ENCODE measurements at regions not wholly inside any gene's neighbourhood (a gene's known extent, or its start where the extent isn't known, plus 50 kb on each side); places are given as distances from the start of the nearest gene placed in this dataset.

DNA sequence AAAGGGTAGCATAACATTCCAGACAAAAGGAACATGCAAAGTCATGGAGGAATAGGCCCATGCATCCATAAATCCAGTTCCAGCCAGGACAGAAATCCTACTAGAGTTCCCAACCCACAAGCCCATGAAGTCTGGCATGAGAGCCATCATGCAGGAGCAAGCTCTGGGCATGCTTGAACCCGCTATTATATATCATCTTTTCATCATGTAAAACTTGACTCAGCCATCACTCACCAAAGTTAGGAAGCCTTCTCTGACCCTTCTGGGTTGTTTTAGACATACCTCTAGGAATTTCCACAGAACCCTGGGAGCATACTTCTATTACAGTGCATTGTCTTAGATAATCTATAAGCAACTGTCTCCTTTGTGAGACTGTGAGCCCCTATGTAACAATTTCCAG lies 293.0 kb upstream of the NPSR1 start:
- DNase-seq (ENCODE audit: low read depth), result no peak
- no peak overlapping the region for H3K4me3 ChIP-seq (ENCODE audit: low read depth, low read length)

DNA sequence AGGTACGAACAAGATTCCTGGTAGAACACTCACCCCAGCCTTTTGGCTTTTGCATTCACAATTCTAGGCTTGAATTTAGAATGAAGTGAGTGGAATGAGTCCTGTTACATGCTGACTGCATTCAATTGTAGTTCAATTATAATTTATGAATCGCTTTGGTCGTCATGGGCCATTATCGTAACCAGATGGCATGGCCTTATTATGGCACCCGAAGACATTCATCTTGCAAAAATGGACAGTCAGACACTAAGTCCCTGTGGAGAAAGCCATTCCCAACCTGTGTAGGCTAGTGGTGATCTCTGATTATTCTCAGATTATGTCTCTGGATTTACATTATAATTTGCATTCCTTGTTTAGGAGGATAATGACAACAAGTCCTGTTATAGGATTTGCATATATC lies 292.4 kb upstream of the NPSR1 start:
- DNase-seq (ENCODE audit: low read depth), result no peak
- H3K4me3 ChIP-seq (ENCODE audit: low read depth, low read length), result no peak overlapping the region

DNA sequence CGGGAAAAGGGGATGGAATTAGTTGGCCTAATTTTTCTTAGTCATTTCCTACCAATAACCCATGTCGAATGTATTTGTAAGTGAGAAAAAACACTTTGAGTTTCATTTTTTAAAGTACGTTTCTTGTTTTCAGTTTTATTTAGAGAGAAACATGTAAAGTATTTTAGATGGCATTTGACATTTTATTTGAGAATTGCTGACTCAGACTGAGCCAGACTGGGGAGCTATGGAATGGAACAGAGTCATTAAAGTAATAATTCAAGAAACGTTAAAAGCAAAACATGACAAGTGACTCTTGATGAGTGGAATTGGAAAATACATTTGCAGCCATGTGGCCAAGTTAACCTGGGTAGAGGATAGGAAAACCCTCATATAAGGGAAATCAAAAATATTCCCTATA lies 286.1 kb upstream of the NPSR1 start:
- H3K4me3 ChIP-seq (ENCODE audit: low read depth, low read length), result no peak overlapping the region
- no peak for DNase-seq (ENCODE audit: low read depth)

DNA sequence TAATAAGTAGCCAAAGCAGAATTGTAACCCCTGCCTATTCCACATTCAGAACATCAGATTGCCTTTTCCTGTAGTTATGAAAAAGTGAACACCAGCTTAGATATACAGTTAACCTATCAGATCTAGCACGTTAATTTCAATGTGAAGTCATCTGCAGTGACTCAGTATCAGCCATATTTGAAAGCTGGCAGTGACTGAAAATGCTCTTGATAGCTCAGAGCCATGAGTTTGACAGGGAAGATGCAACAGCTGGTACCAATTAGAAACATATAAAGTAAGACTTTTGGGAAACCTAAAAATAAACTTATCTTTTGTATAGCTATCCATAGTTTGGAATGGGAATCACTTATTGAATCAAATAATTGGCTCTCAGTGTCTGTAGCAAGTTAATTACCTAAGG lies 284.1 kb upstream of the NPSR1 start:
- H3K4me3 ChIP-seq (ENCODE audit: low read depth, low read length), result no peak overlapping the region
- DNase-seq (ENCODE audit: low read depth), result no peak

DNA sequence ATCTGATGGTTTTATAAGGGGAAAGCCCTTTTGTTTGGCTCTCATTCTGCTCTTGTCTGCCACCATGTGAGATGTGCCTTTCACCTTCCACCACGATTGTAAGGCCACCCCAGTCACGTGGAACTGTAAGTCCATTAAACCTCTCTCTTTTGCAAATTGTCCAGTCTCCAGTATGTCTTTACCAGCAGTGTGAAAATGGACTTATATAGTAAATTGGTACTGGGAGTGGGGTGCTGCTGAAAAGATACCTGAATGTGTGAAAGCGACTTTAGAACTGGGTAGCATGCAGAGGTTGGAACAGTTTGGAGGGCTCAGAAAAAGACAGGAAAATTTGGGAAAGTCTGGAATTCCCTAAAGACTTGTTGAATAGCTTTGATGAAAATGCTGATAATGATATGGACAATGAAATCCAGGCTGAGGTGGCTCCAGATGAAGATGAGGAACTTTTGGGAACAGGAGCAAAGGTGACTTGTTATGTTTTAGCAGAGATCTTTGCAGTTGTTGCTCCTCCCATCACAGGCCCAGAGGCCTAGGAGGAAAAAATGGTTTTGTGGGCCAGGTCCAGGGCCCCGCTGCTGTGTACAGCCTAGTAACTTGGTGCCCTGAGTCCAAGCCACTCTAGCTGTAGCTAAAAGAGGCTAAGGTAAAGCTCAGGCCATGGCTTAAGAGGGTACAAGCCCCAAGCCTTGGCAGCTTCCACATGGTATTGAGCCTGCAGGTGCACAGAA lies 275.7 kb upstream of the NPSR1 start:
- no peak for DNase-seq (ENCODE audit: low read depth)
- H3K4me3 ChIP-seq (ENCODE audit: low read depth, low read length), result no peak overlapping the region

DNA sequence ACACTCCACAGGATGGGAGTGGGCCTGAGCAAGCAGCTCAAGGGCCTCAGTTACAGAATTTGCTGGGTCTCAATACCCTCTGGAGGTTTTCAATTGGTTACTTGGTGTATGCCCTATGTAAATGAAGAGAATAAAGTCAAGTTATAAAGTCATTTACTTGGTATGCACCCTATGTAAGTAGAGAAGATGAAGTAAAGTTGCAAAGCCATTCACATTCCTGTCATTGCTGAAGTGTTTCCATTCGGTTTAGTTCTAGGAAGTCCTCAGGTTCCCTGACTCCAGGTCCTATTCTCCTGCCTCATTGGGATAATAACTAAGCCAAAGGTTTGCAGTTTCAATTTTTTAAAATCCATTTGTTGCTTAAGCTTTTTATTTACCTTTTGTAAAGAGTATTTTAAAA lies 272.6 kb upstream of the NPSR1 start:
- H3K4me3 ChIP-seq (ENCODE audit: low read depth, low read length), result no peak overlapping the region
- DNase-seq (ENCODE audit: low read depth), result no peak

DNA sequence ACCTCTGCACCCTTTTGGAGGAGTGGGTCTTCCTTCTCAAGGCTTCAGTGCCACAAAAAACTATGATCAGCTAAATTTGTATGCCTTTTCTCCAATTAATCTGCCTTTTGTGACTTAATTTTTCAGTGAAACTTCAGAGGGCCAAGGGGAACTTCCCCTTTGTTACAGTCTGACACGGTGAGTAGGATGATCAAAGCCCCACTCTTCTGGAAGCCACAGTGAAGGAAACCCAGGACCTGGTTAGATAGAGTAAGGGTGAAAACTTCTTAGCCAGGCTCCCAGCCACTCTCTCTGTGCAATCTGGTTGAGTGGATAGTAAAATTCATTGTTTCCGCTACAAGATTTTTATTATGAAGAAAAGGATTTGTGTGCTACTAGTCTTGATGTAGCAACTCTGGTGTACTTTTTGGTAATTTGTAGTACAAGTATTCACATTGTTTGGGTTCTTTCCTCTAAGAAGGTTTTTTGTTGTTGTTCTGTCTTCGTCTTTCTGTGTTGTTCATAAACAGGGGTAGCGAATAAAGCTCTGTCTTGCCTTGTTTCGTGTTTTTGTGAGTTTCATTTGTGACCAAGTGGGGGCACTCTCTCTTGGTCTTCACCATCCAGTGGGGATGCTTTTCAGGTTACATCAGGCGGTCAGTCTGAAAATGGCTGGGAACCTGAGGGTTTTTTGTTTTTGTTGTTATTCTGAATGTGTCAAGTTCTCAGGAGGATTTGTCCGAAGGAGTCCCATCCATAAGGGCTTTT lies 268.5 kb upstream of the NPSR1 start:
- no peak for DNase-seq (ENCODE audit: low read depth)
- no peak overlapping the region for H3K4me3 ChIP-seq (ENCODE audit: low read depth, low read length)

DNA sequence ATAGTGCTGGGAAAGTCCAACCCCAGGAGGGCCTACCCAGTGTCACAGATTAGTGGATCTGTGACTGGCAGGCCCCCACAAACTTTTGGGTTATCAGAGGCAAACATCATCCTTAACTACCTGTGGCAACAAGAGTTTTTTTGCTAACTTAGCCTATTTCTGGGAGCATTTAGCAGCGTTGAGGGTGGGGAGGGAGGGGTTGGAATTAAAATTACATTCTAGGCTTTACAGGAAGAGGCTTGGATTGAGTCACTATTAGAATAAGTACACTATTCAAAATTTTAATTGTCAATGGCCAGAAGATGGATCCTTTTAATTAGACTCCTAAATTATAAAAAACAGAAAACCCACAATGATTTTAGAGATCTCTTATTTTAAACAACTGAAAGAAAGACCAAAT lies 267.9 kb upstream of the NPSR1 start:
- H3K4me3 ChIP-seq (ENCODE audit: low read depth, low read length), result no peak overlapping the region
- no peak for DNase-seq (ENCODE audit: low read depth)

DNA sequence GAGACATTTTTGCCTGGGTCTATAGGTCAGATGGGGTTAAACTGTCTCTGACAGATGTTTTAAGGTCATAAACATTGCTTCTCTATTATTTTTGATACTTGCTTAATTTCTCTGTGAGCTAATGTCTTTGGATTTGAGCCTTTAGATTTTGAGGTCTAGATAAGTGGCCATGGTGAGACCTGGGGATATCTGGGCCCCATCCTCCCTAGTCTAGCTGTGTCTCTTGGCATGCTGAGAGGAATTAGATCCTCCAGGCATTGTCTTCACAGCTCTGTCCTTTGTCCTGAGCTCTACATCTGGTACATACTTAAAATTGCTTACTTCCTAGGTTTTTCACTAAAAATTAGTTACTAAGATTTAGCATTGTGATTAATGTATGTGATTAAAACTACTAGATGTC lies 265.0 kb upstream of the NPSR1 start:
- no peak for DNase-seq (ENCODE audit: low read depth)
- no peak overlapping the region for H3K4me3 ChIP-seq (ENCODE audit: low read depth, low read length)

DNA sequence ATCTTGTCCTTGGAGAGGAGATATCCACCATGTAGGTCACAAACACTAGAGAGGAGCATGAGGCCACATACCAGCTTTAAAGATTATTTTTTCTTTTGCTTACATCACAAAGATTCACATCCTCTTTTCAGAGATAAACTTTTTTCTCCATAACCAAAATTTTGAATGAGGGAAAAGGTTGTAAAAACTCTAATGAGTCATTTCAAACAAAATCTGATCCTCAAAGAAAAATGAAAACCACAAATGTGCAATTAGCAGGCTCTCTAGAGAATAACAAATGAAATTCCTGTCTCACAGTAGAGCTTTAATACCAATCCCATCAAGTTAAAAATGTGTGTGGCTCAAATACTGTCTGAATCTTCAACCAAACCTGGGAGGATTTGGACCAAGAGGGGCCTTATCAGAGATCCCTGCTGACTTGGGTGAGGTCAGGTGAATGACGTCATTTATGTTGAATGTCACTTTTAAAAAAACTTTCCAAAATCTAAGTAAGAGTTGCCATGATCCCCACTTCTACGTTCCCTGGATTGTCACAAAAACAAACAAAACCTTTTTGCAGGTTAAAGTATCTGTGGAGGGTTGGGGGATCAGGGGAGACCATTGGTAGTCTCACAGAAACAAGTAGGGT lies 261.5 kb upstream of the NPSR1 start:
- no peak for DNase-seq (ENCODE audit: low read depth)
- H3K4me3 ChIP-seq (ENCODE audit: low read depth, low read length), result no peak overlapping the region

DNA sequence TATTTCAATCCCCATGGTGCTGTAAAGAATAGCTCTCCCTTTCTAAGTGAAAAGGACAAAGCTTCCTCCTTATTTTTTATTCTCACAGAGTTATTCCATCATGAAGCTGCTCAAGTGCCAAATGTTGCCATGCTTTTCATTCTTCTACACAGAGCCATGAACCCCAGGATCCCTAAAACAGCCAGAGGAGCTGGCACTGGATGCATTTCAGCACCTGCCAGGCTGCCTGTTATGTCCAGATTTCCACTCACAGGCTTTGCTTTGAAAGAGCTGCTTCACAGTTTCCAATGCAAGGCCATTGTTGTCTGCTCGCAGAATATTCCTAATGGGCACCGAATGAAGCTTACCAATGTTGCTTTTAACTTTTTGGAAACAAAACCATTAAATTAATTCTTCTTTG lies 256.2 kb upstream of the NPSR1 start:
- no peak overlapping the region for H3K4me3 ChIP-seq (ENCODE audit: low read depth, low read length)
- DNase-seq (ENCODE audit: low read depth), result no peak

DNA sequence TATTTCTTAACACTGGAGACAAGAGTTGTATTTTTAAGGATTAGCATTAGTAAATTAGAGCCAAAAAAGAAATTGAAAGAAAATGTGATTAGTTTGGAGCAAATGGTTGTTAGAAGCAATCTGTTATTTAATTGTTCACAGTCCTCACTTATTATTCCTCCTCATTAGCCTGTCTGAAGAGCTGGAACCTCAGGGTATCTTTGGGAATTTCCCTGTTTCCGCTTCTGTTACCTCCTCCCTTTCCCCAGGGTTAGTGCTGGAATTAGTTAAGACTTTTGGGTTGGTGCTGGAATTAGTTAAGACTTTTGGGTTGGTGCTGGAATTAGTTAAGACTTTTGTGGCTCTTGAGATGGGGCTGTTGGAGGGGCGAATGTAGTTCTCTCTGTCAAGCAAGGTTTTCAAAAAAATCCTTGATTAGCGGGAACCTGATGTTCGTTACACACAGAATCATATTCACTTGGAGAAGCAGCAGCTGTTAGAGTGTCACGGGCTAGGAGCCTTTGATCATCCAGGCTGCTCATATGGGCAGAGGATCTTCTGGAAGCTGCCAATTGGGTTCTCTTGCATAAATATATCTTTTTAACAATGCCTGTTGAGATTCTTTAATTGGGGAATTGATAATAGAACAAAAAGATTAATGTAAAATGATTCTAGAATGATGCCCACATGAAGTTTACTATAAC lies 251.0 kb upstream of the NPSR1 start:
- no peak overlapping the region for H3K4me3 ChIP-seq (ENCODE audit: low read depth, low read length)
- no peak for DNase-seq (ENCODE audit: low read depth)

DNA sequence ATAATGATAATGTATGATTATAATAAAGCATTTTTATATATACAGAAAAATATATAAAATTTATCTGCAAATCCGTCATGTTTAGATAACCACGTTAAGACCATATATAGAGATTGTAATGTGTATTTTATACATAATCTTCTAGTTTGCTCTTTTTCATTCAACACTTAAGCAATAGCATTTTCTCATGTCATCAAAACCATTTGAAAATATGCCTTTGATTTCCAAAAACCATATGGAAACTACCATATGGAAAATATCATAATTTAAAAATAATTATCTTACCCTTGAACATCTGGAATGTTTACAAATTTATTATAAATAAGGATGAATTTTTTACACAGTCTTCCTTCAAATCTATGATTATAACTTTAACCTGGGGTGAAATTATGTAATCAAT lies 250.4 kb upstream of the NPSR1 start:
- H3K4me3 ChIP-seq (ENCODE audit: low read depth, low read length), result no peak overlapping the region
- DNase-seq (ENCODE audit: low read depth), result no peak

DNA sequence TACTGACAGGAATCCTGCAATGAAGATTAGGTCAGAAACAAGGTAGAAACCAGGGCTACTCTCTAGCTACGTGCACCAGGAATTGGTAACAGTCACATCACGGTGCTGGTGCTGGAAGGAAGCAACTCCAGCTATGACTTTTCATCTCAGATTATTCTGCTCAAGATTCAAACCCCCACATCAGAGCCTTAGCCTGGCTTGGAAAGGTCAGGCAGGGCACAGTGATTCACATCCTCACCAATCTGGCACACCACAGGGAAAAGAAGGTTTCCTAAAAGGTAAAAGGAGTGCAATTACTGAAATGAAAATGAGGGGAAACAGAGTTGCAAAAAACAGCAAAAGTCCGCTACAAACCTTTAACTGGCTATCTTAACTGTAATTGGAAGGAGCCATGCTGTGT lies 240.2 kb upstream of the NPSR1 start:
- DNase-seq (ENCODE audit: low read depth), result no peak

DNA sequence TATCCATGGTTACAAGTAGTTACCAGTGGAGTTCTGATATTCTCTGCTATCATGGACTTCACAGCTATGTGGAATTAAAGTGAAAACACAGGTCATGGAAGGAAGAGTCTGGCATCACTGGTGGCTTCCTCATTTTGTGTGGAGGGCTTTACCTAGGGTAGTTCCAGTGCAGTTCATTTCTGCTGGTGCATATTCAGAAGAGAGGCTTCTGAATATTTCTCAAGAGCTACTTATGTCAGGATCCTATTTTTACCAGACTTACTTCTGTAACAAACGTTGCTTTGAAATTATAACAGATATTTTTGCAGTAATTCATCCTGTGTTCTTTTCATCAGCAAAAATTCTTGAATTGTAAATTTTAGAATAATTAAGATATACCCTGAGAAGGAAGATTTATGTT lies 236.5 kb upstream of the NPSR1 start:
- H3K4me3 ChIP-seq (ENCODE audit: low read depth, low read length), result no peak overlapping the region
- DNase-seq (ENCODE audit: low read depth), result no peak

More for the DNA sequence above, 240.2 kb upstream of the NPSR1 start:
- no peak overlapping the region for H3K4me3 ChIP-seq (ENCODE audit: low read depth, low read length)

DNA sequence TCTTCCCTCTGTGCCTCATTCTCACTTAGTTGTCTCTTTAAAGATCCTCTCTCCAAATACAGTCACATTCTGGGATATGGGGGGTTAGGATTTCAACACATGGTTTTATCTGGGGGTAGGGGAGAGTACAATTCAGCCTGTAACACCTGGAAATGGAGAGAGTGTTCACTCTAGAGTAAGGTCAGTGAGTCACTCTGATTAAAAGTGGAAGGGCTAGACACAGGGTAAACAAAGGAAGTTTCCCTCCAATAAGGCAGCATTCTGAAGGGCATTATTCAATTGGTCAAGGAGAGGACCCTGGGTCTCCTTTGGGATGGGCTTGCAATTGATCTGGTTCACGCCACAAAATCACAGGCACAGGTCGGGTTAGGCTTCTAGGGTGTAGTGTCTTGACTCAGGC lies 232.8 kb upstream of the NPSR1 start:
- no peak overlapping the region for H3K4me3 ChIP-seq (ENCODE audit: low read depth, low read length)
- no peak for DNase-seq (ENCODE audit: low read depth)

DNA sequence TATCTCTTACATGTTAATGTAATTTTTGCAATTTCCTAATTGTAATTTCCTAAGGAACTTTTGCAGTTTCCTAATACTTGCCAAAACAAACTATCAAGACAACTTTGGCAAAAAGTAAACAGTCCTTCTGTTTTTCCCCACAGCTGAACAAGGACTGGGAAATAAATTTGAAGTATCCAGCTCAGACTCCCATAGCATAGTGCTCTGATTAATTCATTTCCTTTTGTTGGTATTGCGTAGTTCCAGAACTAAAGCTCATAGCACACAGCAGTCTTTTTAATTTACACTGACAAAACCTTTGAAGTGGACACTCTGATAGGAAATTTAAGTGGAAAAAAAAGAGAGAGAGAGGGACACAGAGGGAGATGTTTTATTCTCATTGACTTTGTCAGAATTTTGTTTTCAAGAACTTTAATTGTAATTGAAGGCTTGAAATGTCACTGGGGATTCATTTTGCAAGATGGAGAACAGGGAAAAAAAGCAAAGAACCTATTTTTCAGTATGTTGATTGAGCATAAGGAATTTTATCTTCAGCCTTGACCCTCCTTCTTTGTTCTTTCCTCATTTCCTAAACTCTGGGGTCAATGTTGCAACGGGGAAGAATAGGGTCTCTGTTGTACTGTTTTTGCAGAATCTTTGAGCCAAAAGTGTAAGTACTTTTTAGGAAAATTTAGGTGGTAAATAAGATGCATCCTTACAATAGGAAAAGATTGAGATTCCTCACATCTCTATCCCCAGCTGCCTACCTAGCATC lies 232.2 kb upstream of the NPSR1 start:
- no peak overlapping the region for H3K4me3 ChIP-seq (ENCODE audit: low read depth, low read length)
- DNase-seq (ENCODE audit: low read depth), result no peak

DNA sequence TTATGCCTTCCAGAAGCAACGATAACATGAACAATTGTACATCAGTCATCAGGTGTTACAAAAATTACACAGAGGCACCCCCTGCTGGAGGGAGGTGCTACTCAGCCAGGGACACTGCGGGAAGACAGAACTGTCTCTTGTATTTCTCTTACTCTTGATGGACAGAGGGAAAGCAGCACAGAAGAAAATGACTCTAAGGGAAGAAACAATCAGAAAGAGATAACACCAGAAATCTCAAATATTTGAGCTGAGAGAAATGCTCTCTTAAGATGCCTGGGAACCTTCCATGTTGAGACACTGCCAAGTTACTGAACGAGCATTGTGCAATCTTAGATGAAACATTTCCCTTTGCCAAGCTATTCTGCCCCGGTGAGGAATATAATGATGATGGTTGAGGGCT lies 227.6 kb upstream of the NPSR1 start:
- DNase-seq (ENCODE audit: low read depth), result peak; percentile 11

DNA sequence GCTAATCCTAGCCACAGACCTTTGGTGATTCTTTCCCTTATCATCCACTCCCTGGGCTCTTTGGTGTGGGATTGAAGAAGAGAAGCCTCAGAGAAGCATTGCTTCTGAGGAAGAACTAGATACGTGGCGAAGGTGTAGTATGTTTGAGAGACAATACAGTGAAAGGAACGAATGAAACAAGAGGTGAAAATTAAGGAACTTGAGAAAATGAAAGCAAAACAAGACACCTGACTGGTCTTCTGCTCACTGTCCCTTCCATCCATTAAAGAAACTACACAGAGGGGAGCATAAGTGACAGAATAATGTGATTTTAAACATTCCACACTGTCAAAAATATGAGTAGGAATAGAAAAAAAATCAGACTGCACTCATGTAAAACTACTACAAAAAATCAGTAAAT lies 219.6 kb upstream of the NPSR1 start:
- H3K4me3 ChIP-seq (ENCODE audit: low read depth, low read length), result no peak overlapping the region
- DNase-seq (ENCODE audit: low read depth), result no peak

More for the DNA sequence above, 227.6 kb upstream of the NPSR1 start:
- H3K4me3 ChIP-seq (ENCODE audit: low read depth, low read length), result no peak overlapping the region

DNA sequence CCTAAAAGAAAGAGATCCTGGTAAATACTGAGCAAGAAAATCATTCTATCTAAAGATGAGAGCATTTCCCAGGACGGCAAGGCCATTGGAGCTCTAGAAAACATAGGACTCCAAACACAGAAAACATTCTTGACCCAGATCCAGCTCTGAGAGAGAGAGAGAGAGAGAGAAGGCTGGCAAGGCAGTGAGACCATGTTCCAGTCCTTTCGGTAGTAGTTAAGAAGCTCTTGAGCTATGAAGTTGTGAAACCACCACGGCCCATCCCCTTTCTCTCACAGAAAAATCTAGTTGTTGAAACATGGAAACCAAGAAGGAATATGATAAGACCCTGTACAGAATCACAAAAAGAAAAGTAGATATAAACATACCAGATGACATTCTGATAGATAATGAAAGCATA lies 212.4 kb upstream of the NPSR1 start:
- DNase-seq (ENCODE audit: low read depth), result no peak

More for the DNA sequence above, 212.4 kb upstream of the NPSR1 start:
- no peak overlapping the region for H3K4me3 ChIP-seq (ENCODE audit: low read depth, low read length)

All from skeletal muscle cell (primary cell).